ENCODE measurements at regions not wholly inside any gene's neighbourhood (a gene's known extent, or its start where the extent isn't known, plus 50 kb on each side); places are given as distances from the start of the nearest gene placed in this dataset.

- H2BK15ac ChIP-seq (ENCODE audit: low read length) = no peak overlapping the region
- no peaks in the 10 kb centered on the region for H3K79me1 ChIP-seq (ENCODE audit: low read depth, low read length)
- H2BK120ac ChIP-seq (replicated peaks; ENCODE audit: low read depth, low read length) = no peak overlapping the region
- no peaks in the 10 kb centered on the region for H3K79me2 ChIP-seq (ENCODE audit: control insufficient read depth in 1 of 2, insufficient read depth in 2 of 2, low read length in 2 of 2)
- no peak overlapping the region for H3K4ac ChIP-seq (replicated peaks; ENCODE audit: insufficient read length, low read depth, low read length)
- no peaks in the 10 kb centered on the region for H3K27me3 ChIP-seq (replicated peaks in 1 of 4; ENCODE audit: control insufficient read depth in 3 of 4, extremely low read depth in 1 of 4, insufficient read depth in 3 of 4, low read length in 3 of 4)
- H2AFZ ChIP-seq (ENCODE audit: low read length) = no peak overlapping the region
- FAIRE-seq (no peak), DNase-seq (ENCODE audit: low read depth in 1 of 2, low spot score in 2 of 2) (no peak)
- H2BK20ac ChIP-seq (ENCODE audit: low read length) = no peak overlapping the region
- no peaks in the 10 kb centered on the region for H3K9me3 ChIP-seq (ENCODE audit: insufficient read depth in 2 of 2, low read depth in 1 of 2, low read length in 1 of 2)
- no peak overlapping the region for H4K91ac ChIP-seq (replicated peaks; ENCODE audit: insufficient read length, low read length)
- no peak overlapping the region for H2AK5ac ChIP-seq (ENCODE audit: low read depth, low read length)
- H3K23me2 ChIP-seq (ENCODE audit: low read depth, low read length) = no peaks in the 10 kb centered on the region
- H4K20me1 ChIP-seq (replicated peaks in 1 of 2; ENCODE audit: control insufficient read depth in 1 of 2, insufficient read depth in 2 of 2, low read length in 2 of 2) = no peaks in the 10 kb centered on the region
- H3K27ac ChIP-seq (ENCODE audit: low read depth, low read length) = no peak overlapping the region
- no peak overlapping the region for H3K56ac ChIP-seq (replicated peaks; ENCODE audit: insufficient read length, low read depth, low read length)
- no peak overlapping the region for H2BK5ac ChIP-seq (ENCODE audit: low read depth, low read length)
- H3K36me3 ChIP-seq (ENCODE audit: control insufficient read depth in 2 of 4, insufficient read depth in 4 of 4, low read length in 3 of 4) = no peaks in the 10 kb centered on the region
- no peak overlapping the region for H3K14ac ChIP-seq (ENCODE audit: insufficient read length)
- H3K4me3 ChIP-seq (ENCODE audit: extremely low read depth in 1 of 4, insufficient read depth in 2 of 4, low read depth in 3 of 4, low read length in 4 of 4) = no peak overlapping the region
- CTCF ChIA-PET (ENCODE audit: partially characterized antibody) = interaction anchor here (1.3 kb wide), 1 partner anchor 13 kb away, joined by 3 read pairs; no protein-coding TSS in a partner anchor
- H3K23ac ChIP-seq (ENCODE audit: insufficient read length) = no peak overlapping the region
- H3K18ac ChIP-seq (ENCODE audit: extremely low read depth, low read length) = no peak overlapping the region
- no peak overlapping the region for H2BK12ac ChIP-seq (ENCODE audit: low read depth, low read length)
- H3K9ac ChIP-seq (replicated peaks in 1 of 4; ENCODE audit: extremely low read depth in 1 of 4, low read depth in 3 of 4, low read length in 3 of 4) = no peak overlapping the region
- no peaks in the 10 kb centered on the region for H3K4me1 ChIP-seq (replicated peaks in 1 of 4; ENCODE audit: control insufficient read depth in 3 of 4, insufficient read depth in 4 of 4, low read length in 3 of 4)
- no peak for TF ChIP-seq FOSL1 (IDR thresholded peaks at IDR 0.05; ENCODE audit: insufficient read depth, low read depth, low read length)
- no peak for TF ChIP-seq EZH2 (IDR thresholded peaks at IDR 0.05; ENCODE audit: low read depth, low read length, severe bottlenecking)
- TF ChIP-seq JUND (IDR thresholded peaks at IDR 0.05; ENCODE audit: low read length) = no peak
- no peak for TF ChIP-seq HDAC6 (IDR thresholded peaks at IDR 0.05; ENCODE audit: low read depth, low read length)
- no peak for TF ChIP-seq GABPA (IDR thresholded peaks at IDR 0.05; ENCODE audit: borderline replicate concordance, insufficient read depth, low read length)
- no peak for TF ChIP-seq YY1 (IDR thresholded peaks at IDR 0.05; ENCODE audit: low read depth, low read length)
- TF ChIP-seq MAFK (IDR thresholded peaks at IDR 0.05; ENCODE audit: low read depth, low read length) = no peak
- TF ChIP-seq TEAD4 (IDR thresholded peaks at IDR 0.05; ENCODE audit: low read depth, low read length) = no peak
- TF ChIP-seq POLR2A (IDR thresholded peaks at IDR 0.05; ENCODE audit: control extremely low read depth in 1 of 2, low read depth in 2 of 2, low read length in 2 of 2) = no peak
- TF ChIP-seq HDAC2 (IDR thresholded peaks at IDR 0.05; ENCODE audit: borderline replicate concordance in 1 of 2, low read depth in 2 of 2, low read length in 2 of 2) = no peak
- TF ChIP-seq NRF1 (IDR thresholded peaks at IDR 0.05; ENCODE audit: low read depth, low read length) = no peak
- TF ChIP-seq CHD1 (IDR thresholded peaks at IDR 0.05; ENCODE audit: low read depth, low read length) = no peak
- TF ChIP-seq NANOG (IDR thresholded peaks at IDR 0.05; ENCODE audit: insufficient read depth, low read depth, low read length, poor library complexity, severe bottlenecking) = no peak
- TF ChIP-seq RBBP5 (IDR thresholded peaks at IDR 0.05; ENCODE audit: borderline replicate concordance, low read depth, low read length) = no peak
- TF ChIP-seq KDM5A (IDR thresholded peaks at IDR 0.05; ENCODE audit: low read length) = no peak
- TF ChIP-seq USF2 (IDR thresholded peaks at IDR 0.05; ENCODE audit: low read length) = no peak
- no peak overlapping the region for H4K5ac ChIP-seq (ENCODE audit: insufficient read length, low read depth, low read length)
- no peak overlapping the region for H3K4me2 ChIP-seq (ENCODE audit: insufficient read depth in 1 of 2, low read depth in 2 of 2, low read length in 2 of 2)
- H4K8ac ChIP-seq (ENCODE audit: extremely low read depth, insufficient read depth, low read length) = no peak overlapping the region
- POLR2A ChIA-PET (ENCODE audit: partially characterized antibody) = no interaction called here
Observed at GRCh38 chr5:30063503-30063902, 1130.0 kb upstream of the CDH6 start.

Measured in H1 (cell line).